K562 (cell line): ENCODE measurements at regions not wholly inside any gene's neighbourhood (a gene's known extent, or its start where the extent isn't known, plus 50 kb on each side); places are given as distances from the start of the nearest gene placed in this dataset.

ENCODE experiments used
- ATAC-seq: fragments of 200-7000 bp; cut with Tn5 transposase; 3 replicates; pipeline ENCODE4 v1.9.1; 2020; ENCODE audit warnings: moderate library complexity
- BruUV-seq: library from RNA; stranded (reverse); fragments of 400-500 nt; replicated peaks from 2 replicates; lab custom pipeline; 2021; lab: Mats Ljungman, UMichigan
- CTCF ChIA-PET: fragments of 300-600 bp; formaldehyde crosslinking; extraction: SDS; loops from one replicate; lab custom pipeline; 2021; ENCODE audit warnings: low intra/inter-chr PET ratio; lab: Yijun Ruan, JAX
- POLR2A ChIA-PET: fragments of 300-600, 350-650 bp; sonication (Branson Sonifier 250); formaldehyde crosslinking; extraction: SDS; loops from one replicate; lab custom pipeline; 2021; ENCODE audit warnings: antibody characterized with exemption, inconsistent platforms; lab: Yijun Ruan, JAX
- DNase-seq, 4 experiments: peaks; one replicate each; pipeline versions ENCODE4 v3.0.0 to v3.0.0-alpha.2; 2011 to 2018; ENCODE audit warnings: low spot score in 3 of 4, mixed read lengths in 3 of 4; ENCODE audit errors: extremely low read depth in 1 of 4
- FAIRE-seq: peaks from 2 replicates; lab custom pipeline; 2011; peaks lifted over from hg19 to GRCh38; lab: Jason Lieb, UNC
- H2AFZ ChIP-seq: 2 replicates; pipeline ENCODE4 v1.6.0; 2011; ENCODE audit warnings: low read depth, low read length, control low read depth, inconsistent platforms
- H3K27ac ChIP-seq: fragments of 200-600 bp; 3 replicates; pipeline ENCODE4 v1.8.0; 2011; ENCODE audit warnings: low read depth, mild to moderate bottlenecking, control low read depth, inconsistent platforms, low read length, moderate library complexity, mixed read lengths; ENCODE audit errors: extremely low read depth
- H3K27me3 ChIP-seq, 2 experiments: fragments of 300-600 bp in 1 of 2; 2 replicates in 1 of 2; 3 replicates in 1 of 2; pipeline versions ENCODE4 v1.6.0 to v1.8.0; 2011; ENCODE audit warnings: inconsistent platforms in 2 of 2, low read length in 2 of 2, mild to moderate bottlenecking in 1 of 2, mixed read lengths in 1 of 2, moderate library complexity in 1 of 2; ENCODE audit not compliant: control insufficient read depth in 2 of 2, insufficient read depth in 2 of 2
- H3K36me3 ChIP-seq: fragments of 300-600 bp; 3 replicates; pipeline ENCODE4 v1.8.0; 2011; ENCODE audit warnings: mild to moderate bottlenecking, low read length, inconsistent platforms; ENCODE audit not compliant: control insufficient read depth, insufficient read depth
- H3K4me1 ChIP-seq, 2 experiments: fragments of 200-600 bp in 1 of 2; replicated peaks in 1 of 2; 2 replicates in 1 of 2; 3 replicates in 1 of 2; pipeline versions ENCODE4 v1.5.1 to v1.8.0; 2011; ENCODE audit warnings: inconsistent platforms in 2 of 2, low read length in 2 of 2, mild to moderate bottlenecking in 1 of 2, mixed read lengths in 1 of 2, moderate library complexity in 1 of 2; ENCODE audit not compliant: control insufficient read depth in 2 of 2, insufficient read depth in 2 of 2
- H3K4me2 ChIP-seq: 2 replicates; pipeline ENCODE4 v1.6.1; 2011; ENCODE audit warnings: low read length, control low read depth, inconsistent platforms, mixed read lengths; ENCODE audit not compliant: insufficient read depth
- H3K4me3 ChIP-seq: fragments of 200-600 bp; sonication (generic), shearing (Covaris generic); 2 replicates; pipeline ENCODE4 v1.5.1; 2016; ENCODE audit warnings: control low read depth, inconsistent platforms
- H3K79me2 ChIP-seq: fragments of 200-600 bp; 3 replicates; pipeline ENCODE4 v1.8.0; 2011; ENCODE audit warnings: low read length, inconsistent platforms; ENCODE audit not compliant: control insufficient read depth, insufficient read depth
- H3K9ac ChIP-seq, 2 experiments: 2 replicates each; pipeline versions ENCODE4 v1.6.0 to v1.6.1; 2011; ENCODE audit warnings: low read depth in 2 of 2, low read length in 2 of 2, control low read depth in 1 of 2, inconsistent platforms in 1 of 2, mild to moderate bottlenecking in 1 of 2, mixed read lengths in 1 of 2; ENCODE audit not compliant: insufficient read depth in 1 of 2
- H3K9me1 ChIP-seq: one replicate; pipeline ENCODE4 v1.6.0; 2011; ENCODE audit warnings: inconsistent platforms, mild to moderate bottlenecking, low read length, moderate library complexity; ENCODE audit not compliant: control insufficient read depth, insufficient read depth
- H3K9me3 ChIP-seq: replicated peaks from 2 replicates; pipeline ENCODE4 v1.5.1; 2011; ENCODE audit warnings: low read depth, low read length, inconsistent platforms; ENCODE audit not compliant: control insufficient read depth, insufficient read depth
- H4K20me1 ChIP-seq: replicated peaks from 2 replicates; pipeline ENCODE4 v1.6.1; 2011; ENCODE audit warnings: low read length, inconsistent platforms, mixed read lengths; ENCODE audit not compliant: control insufficient read depth, insufficient read depth
- CEBPB ChIP-seq: fragments of 450-650 bp; IDR thresholded peaks from 2 replicates; pipeline ENCODE4 v1.6.1; 2016; ENCODE audit warnings: missing genetic modification characterization, missing compliant biosample characterization
- CHD1 ChIP-seq: fragments of 200-600 bp; sonication (generic); IDR thresholded peaks from one replicate; pipeline ENCODE4 v1.6.1; 2012; ENCODE audit warnings: mild to moderate bottlenecking, moderate library complexity, low read length, inconsistent platforms
- E2F4 ChIP-seq: sonication (generic); formaldehyde crosslinking; IDR thresholded peaks from 2 replicates; pipeline ENCODE4 v1.8.0; 2022; ENCODE audit warnings: mild to moderate bottlenecking, low read depth, missing genetic modification reagents
- ELK1 ChIP-seq: sonication (generic); formaldehyde crosslinking; IDR thresholded peaks from 2 replicates; pipeline ENCODE4 v1.8.1; 2022; ENCODE audit warnings: missing genetic modification reagents
- ESRRB ChIP-seq: fragments of 250-450 bp; sonication (Bioruptor Pico); IDR thresholded peaks from 2 replicates; pipeline ENCODE4 v1.5.0; 2020; ENCODE audit warnings: mild to moderate bottlenecking, moderate library complexity, borderline replicate concordance
- GTF2A2 ChIP-seq: IDR thresholded peaks from 2 replicates; pipeline ENCODE4 v1.6.1; 2016; ENCODE audit warnings: mild to moderate bottlenecking, missing genetic modification characterization, missing compliant biosample characterization
- HOMEZ ChIP-seq: fragments of 250-450 bp; sonication (Bioruptor Pico); IDR thresholded peaks from 2 replicates; pipeline ENCODE4 v1.4.0; 2020; ENCODE audit warnings: mild to moderate bottlenecking, moderate library complexity
- MTA2 ChIP-seq: fragments of 450-650 bp; IDR thresholded peaks from 2 replicates; pipeline ENCODE4 v1.6.1; 2016; ENCODE audit warnings: low read depth
- NBN ChIP-seq: fragments of 450-650 bp; IDR thresholded peaks from 2 replicates; pipeline ENCODE4 v1.6.1; 2016; ENCODE audit warnings: low read depth, mild to moderate bottlenecking
- NR2F6 ChIP-seq: fragments of 450-650 bp; formaldehyde crosslinking; IDR thresholded peaks from 2 replicates; pipeline ENCODE4 v1.4.0; 2020; ENCODE audit warnings: mild to moderate bottlenecking
- RCOR1 ChIP-seq, 2 experiments: IDR thresholded peaks; 2 replicates each; pipeline ENCODE4 v1.6.1; 2012; ENCODE audit warnings: low read depth in 2 of 2, low read length in 2 of 2, borderline replicate concordance in 1 of 2, improper control_type of control experiment in 1 of 2
- RFX5 ChIP-seq: IDR thresholded peaks from 2 replicates; pipeline ENCODE4 v1.6.1; 2011; ENCODE audit warnings: low read depth, mild to moderate bottlenecking, improper control_type of control experiment, low read length
- SMARCC2 ChIP-seq: fragments of 450-650 bp; IDR thresholded peaks from 2 replicates; pipeline ENCODE4 v1.6.1; 2017; ENCODE audit warnings: antibody characterized with exemption, moderate library complexity, mild to moderate bottlenecking, low read depth
- TCF7L2 ChIP-seq: fragments of 150-350 bp; IDR thresholded peaks from 2 replicates; pipeline ENCODE4 v1.6.1; 2016; ENCODE audit warnings: low read depth, mild to moderate bottlenecking, low read length, moderate library complexity
- ZBTB5 ChIP-seq: fragments of 450-650 bp; IDR thresholded peaks from 2 replicates; pipeline ENCODE4 v1.6.1; 2017; ENCODE audit warnings: antibody characterized with exemption
- ZNF253 ChIP-seq: fragments of 250-450 bp; sonication (Bioruptor Pico); conservative IDR thresholded peaks from 2 replicates; pipeline ENCODE4 v1.6.1; 2021; ENCODE audit warnings: mild to moderate bottlenecking
- ZNF584 ChIP-seq: fragments of 200-800 bp; sonication (Bioruptor generic); IDR thresholded peaks from 2 replicates; pipeline ENCODE4 v1.6.1; 2016; ENCODE audit warnings: low read depth, mild to moderate bottlenecking, missing genetic modification characterization, missing compliant biosample characterization
- ZNF668 ChIP-seq: fragments of 250-450 bp; sonication (Bioruptor Pico); IDR thresholded peaks from 2 replicates; pipeline ENCODE4 v1.8.0; 2022; ENCODE audit warnings: mild to moderate bottlenecking, inconsistent platforms
- ZNF76 ChIP-seq: fragments of 250-450 bp; sonication (Bioruptor Pico); IDR thresholded peaks from 2 replicates; pipeline ENCODE4 v1.4.0; 2020; ENCODE audit warnings: mild to moderate bottlenecking, moderate library complexity, borderline replicate concordance
- ZNF766 ChIP-seq: fragments of 200-800 bp; sonication (Bioruptor generic); conservative IDR thresholded peaks from 2 replicates; pipeline ENCODE4 v1.6.1; 2016; ENCODE audit warnings: missing genetic modification characterization, missing compliant biosample characterization
- WGBS: fragments of 100-300 bp; shearing (Covaris generic); methylation state at CpG from one replicate; pipeline ENCODE4 v1.1.6; 2016; ENCODE audit warnings: low coverage, mixed read lengths; ENCODE audit not compliant: insufficient coverage; ENCODE audit errors: missing lambda C conversion rate; 5-methylcytosine and 5-hydroxymethylcytosine counted together
- in situ Hi-C: fragments of 300-500 bp; cut with MboI; formaldehyde crosslinking; loops from 4 replicates; pipeline ENCODE4 v1.15.0; 2018; ENCODE audit warnings: inconsistent platforms, mixed read lengths
- intact Hi-C: fragments of 100-400 bp; cut with micrococcal nuclease; formaldehyde crosslinking; loops from 2 replicates; pipeline ENCODE4 v1.14.2; 2022

GRCh38 chr17:83194186-83194561 lies 114.8 kb downstream of the METRNL start:
- H3K79me2 ChIP-seq = no peaks in the 10 kb centered on the region
- intact Hi-C loops = no loop called here
- WGBS = 36% methylated on average over 6 of the region's 7 CpGs

More at GRCh38 chr17:83194186-83194561, 114.8 kb downstream of the METRNL start:
- FAIRE-seq (no peak), ATAC-seq (no peak), DNase-seq (no peak)
- Histone ChIP-seq H3K27me3 (peaks cover 8 to 28% of the 10 kb centered on the region in 2 experiments; a peak in 3 of 5 replicates), H4K20me1 (no peaks in the 10 kb centered on the region), H3K36me3 (no peaks in the 10 kb centered on the region), H3K27ac (no peak overlapping the region), H3K9me3 (no peaks in the 10 kb centered on the region), H3K9me1 (no peaks in the 10 kb centered on the region), H3K4me1 (peaks cover 0 to 53% of the 10 kb centered on the region in 2 experiments; a peak in 2 of 5 replicates), H2AFZ (no peak overlapping the region), H3K9ac (no peak overlapping the region), H3K4me2 (no peak overlapping the region), H3K4me3 (no peak overlapping the region)
- in situ Hi-C loops = no loop called here
- ChIA-PET POLR2A (no interaction called here), CTCF (no interaction called here)
- BruUV-seq = no TSS peak
- TF ChIP-seq MTA2 (no peak), ZNF668 (CRISPR knock-in tag) (no peak), RFX5 (no peak), E2F4 (CRISPR knock-in tag) (no peak), RCOR1 (IDR thresholded peaks at IDR 0.05; ENCODE audit: borderline replicate concordance in 1 of 2, low read depth in 2 of 2, low read length in 2 of 2) (no peak), ZNF584 (no peak), ESRRB (CRISPR knock-in tag) (no peak), TCF7L2 (no peak), CHD1 (no peak), NR2F6 (CRISPR knock-in tag) (no peak), NBN (no peak), ZBTB5 (no peak), SMARCC2 (no peak), ZNF253 (no peak), CEBPB (tag) (no peak), ZNF76 (CRISPR knock-in tag) (no peak), ELK1 (CRISPR knock-in tag) (no peak), GTF2A2 (no peak), ZNF766 (no peak), HOMEZ (CRISPR knock-in tag) (no peak)
